Ovary (tissue), 7 donors: ENCODE measurements at regions not wholly inside any gene's neighbourhood (a gene's known extent, or its start where the extent isn't known, plus 50 kb on each side); places are given as distances from the start of the nearest gene placed in this dataset.

Source experiments
- DNase-seq, 5 donors: peaks; one replicate each; pipeline ENCODE4 v3.0.0-alpha.2; 2019 to 2020
- H3K27ac ChIP-seq, 2 donors: fragments of 200-600 bp; one replicate each; pipeline versions ENCODE4 v1.5.1 to v1.8.0; 2019 to 2022
- H3K27me3 ChIP-seq: fragments of 200-600 bp; one replicate; pipeline ENCODE4 v1.8.0; 2022
- H3K36me3 ChIP-seq: fragments of 200-600 bp; sonication (generic); one replicate; pipeline ENCODE4 v1.5.1; 2019
- H3K4me1 ChIP-seq: one replicate; pipeline ENCODE4 v1.8.1; 2013; ENCODE audit warnings: mild to moderate bottlenecking, moderate library complexity; ENCODE audit not compliant: insufficient read depth
- H3K4me3 ChIP-seq: fragments of 200-600 bp; sonication (generic); one replicate; pipeline ENCODE4 v1.5.1; 2017
- H3K9me3 ChIP-seq, 2 donors: fragments of 200-600 bp in 1 of 2; sonication (generic) in 1 of 2; one replicate each; pipeline versions ENCODE4 v1.5.1 to v1.8.1; 2013 to 2019; ENCODE audit warnings: mild to moderate bottlenecking in 1 of 2, moderate library complexity in 1 of 2
- EP300 ChIP-seq: sonication (generic); formaldehyde crosslinking; IDR thresholded peaks from one replicate; pipeline ENCODE4 v1.6.1; 2017; ENCODE audit warnings: antibody characterized with exemption
- POLR2A ChIP-seq: fragments of 450-650 bp; IDR thresholded peaks from one replicate; pipeline ENCODE4 v1.6.1; 2017; ENCODE audit warnings: antibody characterized with exemption, mild to moderate bottlenecking, moderate library complexity
- WGBS, 3 donors: extraction: QIAGEN DNeasy Blood & Tissue Kit in 1 of 3; methylation state at CpG; one replicate each; pipeline versions ENCODE4 v1.1.5 to v1.1.7; 2013 to 2017; 5-methylcytosine and 5-hydroxymethylcytosine counted together
- intact Hi-C, 4 donors: fragments of 100-400 bp; cut with DNase I; formaldehyde crosslinking; loops; one replicate each; pipeline versions ENCODE4 v1.11.0 to v1.15.1; 2022 to 2023
- TF ChIP-seq, protein P1 (sequence below), 3 donors: fragments of 450-650 bp in 2 of 3; fragments of 200-600 bp in 1 of 3; IDR thresholded peaks; one replicate each; pipeline versions ENCODE4 v1.5.1 to v1.8.0; 2016 to 2022; ENCODE audit warnings: antibody characterized with exemption in 3 of 3, mild to moderate bottlenecking in 1 of 3
- donor health status: DM: no; HTN: no; CAD: no; lungs with moderate emphysema.
- donor health status: DM: no; HTN: no; CAD: no.
- donor health status: Bipolar disorder and iron deficiency.
- donor health status: DM: no; HTN: no; CAD: no.
- donor health status: DM: yes; HTN: yes; CAD: no.

DNA sequence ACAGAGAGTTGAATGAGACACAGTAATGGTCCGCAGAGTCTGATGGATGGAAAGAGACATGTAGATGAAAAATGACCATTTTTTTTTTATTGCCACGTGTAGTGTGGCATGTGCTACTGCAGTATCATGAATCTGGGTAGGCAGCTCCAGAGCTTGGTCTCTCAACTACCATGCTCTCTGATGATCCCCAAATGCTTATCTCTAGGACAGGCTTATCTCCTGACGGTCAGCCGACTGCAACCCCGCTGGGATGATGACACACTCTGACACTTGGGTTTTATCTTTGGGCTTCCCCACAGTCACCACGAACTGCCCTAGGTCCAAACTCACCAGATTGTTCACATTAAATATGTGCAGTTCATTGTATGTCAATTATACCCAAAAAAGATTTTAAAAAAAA, 239.7 kb downstream of the QDPR start:
- H3K4me1 ChIP-seq: no peaks in the 10 kb centered on the region
- 75 to 89% (median 80%) methylated on average over 6 of the region's 6 CpGs for WGBS, 3 donors

GRCh38 chr4:17265653-17266052, 246.2 kb downstream of the QDPR start:
- Histone ChIP-seq H3K36me3 (no peaks in the 10 kb centered on the region), H3K27me3 (no peaks in the 10 kb centered on the region), H3K27ac (no peak overlapping the region), H3K4me1 (no peaks in the 10 kb centered on the region), H3K9me3 (no peaks in the 10 kb centered on the region), H3K4me3 (no peak overlapping the region)
- no peak for DNase-seq
- intact Hi-C loops: no loop called here
- TF ChIP-seq, protein P1, sequence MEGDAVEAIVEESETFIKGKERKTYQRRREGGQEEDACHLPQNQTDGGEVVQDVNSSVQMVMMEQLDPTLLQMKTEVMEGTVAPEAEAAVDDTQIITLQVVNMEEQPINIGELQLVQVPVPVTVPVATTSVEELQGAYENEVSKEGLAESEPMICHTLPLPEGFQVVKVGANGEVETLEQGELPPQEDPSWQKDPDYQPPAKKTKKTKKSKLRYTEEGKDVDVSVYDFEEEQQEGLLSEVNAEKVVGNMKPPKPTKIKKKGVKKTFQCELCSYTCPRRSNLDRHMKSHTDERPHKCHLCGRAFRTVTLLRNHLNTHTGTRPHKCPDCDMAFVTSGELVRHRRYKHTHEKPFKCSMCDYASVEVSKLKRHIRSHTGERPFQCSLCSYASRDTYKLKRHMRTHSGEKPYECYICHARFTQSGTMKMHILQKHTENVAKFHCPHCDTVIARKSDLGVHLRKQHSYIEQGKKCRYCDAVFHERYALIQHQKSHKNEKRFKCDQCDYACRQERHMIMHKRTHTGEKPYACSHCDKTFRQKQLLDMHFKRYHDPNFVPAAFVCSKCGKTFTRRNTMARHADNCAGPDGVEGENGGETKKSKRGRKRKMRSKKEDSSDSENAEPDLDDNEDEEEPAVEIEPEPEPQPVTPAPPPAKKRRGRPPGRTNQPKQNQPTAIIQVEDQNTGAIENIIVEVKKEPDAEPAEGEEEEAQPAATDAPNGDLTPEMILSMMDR (IDR thresholded peaks at IDR 0.05): no peak
- TF ChIP-seq POLR2A (no peak), EP300 (no peak)
- WGBS, 3 donors: 86 to 93% (median 91%) methylated on average over 4 of the region's 4 CpGs

More for the DNA sequence above, 239.7 kb downstream of the QDPR start:
- Histone ChIP-seq H3K27me3 (no peaks in the 10 kb centered on the region), H3K36me3 (no peaks in the 10 kb centered on the region), H3K9me3 (no peaks in the 10 kb centered on the region), H3K4me3 (no peak overlapping the region), H3K27ac (no peak overlapping the region)
- TF ChIP-seq, protein P1 (IDR thresholded peaks at IDR 0.05): no peak
- no peak for TF ChIP-seq POLR2A
- TF ChIP-seq EP300: no peak
- intact Hi-C loops: no loop called here
- DNase-seq: no peak

DNA sequence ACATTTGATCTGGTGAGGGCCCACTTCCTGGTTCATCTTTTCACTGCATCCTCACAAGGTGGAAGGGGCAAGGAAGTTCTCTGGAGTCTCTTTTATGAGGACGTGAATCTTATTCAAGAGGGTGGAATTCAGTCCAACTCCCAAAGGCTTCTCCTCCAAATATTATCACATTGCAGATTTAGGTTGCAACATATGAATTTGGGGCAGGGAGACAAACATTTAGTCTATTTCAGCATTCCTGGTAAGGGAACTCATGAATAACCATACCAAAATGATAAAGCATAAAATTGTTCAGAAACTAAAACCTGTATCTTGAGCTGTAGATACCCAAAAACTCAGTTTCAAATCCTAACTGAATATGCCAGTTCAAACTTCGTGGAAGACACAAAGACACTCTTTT, 246.8 kb downstream of the QDPR start:
- Histone ChIP-seq H3K27ac (no peak overlapping the region), H3K4me1 (no peaks in the 10 kb centered on the region), H3K36me3 (no peaks in the 10 kb centered on the region), H3K4me3 (no peak overlapping the region), H3K9me3 (no peaks in the 10 kb centered on the region), H3K27me3 (no peaks in the 10 kb centered on the region)
- intact Hi-C loops: no loop called here
- DNase-seq: no peak
- TF ChIP-seq POLR2A: no peak
- TF ChIP-seq, protein P1 (IDR thresholded peaks at IDR 0.05): no peak
- 68 to 77% (median 72%) methylated on average over 2 of the region's 2 CpGs for WGBS, 3 donors

DNA sequence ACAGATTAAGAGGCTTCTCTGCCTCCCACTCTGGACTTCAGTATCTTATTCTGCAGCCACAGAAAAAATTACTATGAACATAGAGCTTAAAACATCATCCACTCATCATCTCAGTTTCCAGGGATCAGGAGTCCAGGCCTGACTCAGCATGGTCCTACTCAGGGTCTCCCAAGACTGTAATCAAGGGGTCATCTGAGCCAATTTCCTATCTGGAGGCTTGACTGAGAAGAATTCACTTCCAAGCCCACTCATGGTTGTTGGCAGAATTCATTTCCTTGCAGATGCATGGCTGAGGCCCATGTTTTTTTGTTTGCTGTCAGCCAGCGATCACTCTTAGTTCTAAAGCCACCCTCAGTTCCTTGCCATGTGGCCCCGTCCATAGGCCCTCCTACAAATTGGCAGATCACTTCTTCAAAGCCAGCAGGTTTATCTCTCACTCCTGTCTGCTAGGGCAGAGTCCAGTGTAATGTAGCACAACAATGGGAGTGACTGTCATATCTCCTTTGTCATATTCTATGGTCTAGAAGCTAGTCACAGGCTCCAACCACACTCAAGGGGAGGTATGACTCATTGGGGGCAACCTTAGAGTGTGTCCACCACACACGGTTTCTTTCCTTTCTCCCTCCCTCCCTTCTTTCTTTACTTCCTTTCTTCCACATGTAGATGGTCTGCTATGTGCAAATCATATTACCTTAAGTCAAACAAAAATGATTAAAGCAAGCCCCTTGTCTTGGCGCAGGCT, 251.6 kb downstream of the QDPR start:
- TF ChIP-seq, protein P1 (IDR thresholded peaks at IDR 0.05): no peak
- no peak for TF ChIP-seq POLR2A
- no peak for TF ChIP-seq EP300
- H3K9me3 ChIP-seq: no peaks in the 10 kb centered on the region
- H3K27ac ChIP-seq: no peak overlapping the region
- no peak overlapping the region for H3K4me3 ChIP-seq
- no peaks in the 10 kb centered on the region for H3K27me3 ChIP-seq
- no peaks in the 10 kb centered on the region for H3K36me3 ChIP-seq
- no peak for DNase-seq
- intact Hi-C loops: no loop called here
- 87 to 91% (median 88%) methylated on average over 4 of the region's 4 CpGs for WGBS, 3 donors
- H3K4me1 ChIP-seq: no peaks in the 10 kb centered on the region
